ENCODE measurements at regions not wholly inside any gene's neighbourhood (a gene's known extent, or its start where the extent isn't known, plus 50 kb on each side); places are given as distances from the start of the nearest gene placed in this dataset.
A peak's percentile ranks its signal among the peaks of the same experiment; 100 is the strongest.

GRCh38 chr6:79385333-79385732, 150.9 kb upstream of the HMGN3 start:
- CTCF ChIA-PET = no interaction called here
- Mint-ChIP-seq H3K36me3 (ENCODE audit: insufficient read depth, unreplicated experiment) (no peaks in the 10 kb centered on the region), H3K27ac (ENCODE audit: unreplicated experiment) (peak overlapping the region; percentile 56), H3K27me3 (ENCODE audit: insufficient read depth, unreplicated experiment) (no peaks in the 10 kb centered on the region), H3K4me1 (ENCODE audit: low read depth, unreplicated experiment) (peaks cover 15% of the 10 kb centered on the region), H3K9me3 (ENCODE audit: unreplicated experiment) (peaks cover 6% of the 10 kb centered on the region), H3K4me3 (ENCODE audit: unreplicated experiment) (no peak overlapping the region)
- peaks cover 8% of the 10 kb centered on the region for H3K9me3 ChIP-seq
- no peak overlapping the region for H3K4me3 ChIP-seq (ENCODE audit: low read depth, low read length)
- peaks cover 10% of the 10 kb centered on the region for H3K4me1 ChIP-seq
- POLR2A ChIA-PET = no interaction called here
- no peak for DNase-seq
- TF ChIP-seq CTCF (IDR thresholded peaks at IDR 0.05; ENCODE audit: insufficient read depth in 1 of 2, low read depth in 1 of 2, low read length in 1 of 2, severe bottlenecking in 1 of 2, unreplicated experiment in 1 of 2) = no peak
- intact Hi-C loops (cut with micrococcal nuclease; ENCODE audit: unreplicated experiment) = no loop called here
- no TSS peak for BruUV-seq (replicated peaks)
- H3K27me3 ChIP-seq (replicated peaks; ENCODE audit: control insufficient read depth, insufficient read depth, low read length) = no peaks in the 10 kb centered on the region
- H3K36me3 ChIP-seq (ENCODE audit: control insufficient read depth, insufficient read depth, low read length) = no peaks in the 10 kb centered on the region

GRCh38 chr6:79384845-79385244, 150.4 kb upstream of the HMGN3 start:
- intact Hi-C loops (cut with micrococcal nuclease; ENCODE audit: unreplicated experiment) = no loop called here
- Mint-ChIP-seq H3K36me3 (ENCODE audit: insufficient read depth, unreplicated experiment) (no peaks in the 10 kb centered on the region), H3K4me3 (ENCODE audit: unreplicated experiment) (no peak overlapping the region), H3K9me3 (ENCODE audit: unreplicated experiment) (peaks cover 6% of the 10 kb centered on the region), H3K4me1 (ENCODE audit: low read depth, unreplicated experiment) (peaks cover 15% of the 10 kb centered on the region), H3K27ac (ENCODE audit: unreplicated experiment) (peak overlapping the region; percentile 56), H3K27me3 (ENCODE audit: insufficient read depth, unreplicated experiment) (no peaks in the 10 kb centered on the region)
- CTCF ChIA-PET = interaction anchor here (0.6 kb wide), 1 partner anchor 46 kb away, joined by 3 read pairs; no protein-coding TSS in a partner anchor
- POLR2A ChIA-PET = no interaction called here
- Histone ChIP-seq H3K9me3 (peaks cover 8% of the 10 kb centered on the region), H3K4me3 (ENCODE audit: low read depth, low read length) (no peak overlapping the region), H3K4me1 (peaks cover 10% of the 10 kb centered on the region), H3K27me3 (replicated peaks; ENCODE audit: control insufficient read depth, insufficient read depth, low read length) (no peaks in the 10 kb centered on the region), H3K36me3 (ENCODE audit: control insufficient read depth, insufficient read depth, low read length) (no peaks in the 10 kb centered on the region)
- DNase-seq = peak; percentile 40 to 53
- no TSS peak for BruUV-seq (replicated peaks)
- TF ChIP-seq CTCF (IDR thresholded peaks at IDR 0.05; ENCODE audit: insufficient read depth in 1 of 2, low read depth in 1 of 2, low read length in 1 of 2, severe bottlenecking in 1 of 2, unreplicated experiment in 1 of 2) = no peak

- intact Hi-C loops (cut with micrococcal nuclease; ENCODE audit: unreplicated experiment) = no loop called here
- H3K4me3 Mint-ChIP-seq (ENCODE audit: unreplicated experiment) = no peak overlapping the region
- ChIA-PET POLR2A (no interaction called here), CTCF (no interaction called here)
- no peaks in the 10 kb centered on the region for H3K9me3 Mint-ChIP-seq (ENCODE audit: unreplicated experiment)
- H3K36me3 Mint-ChIP-seq (ENCODE audit: insufficient read depth, unreplicated experiment) = no peaks in the 10 kb centered on the region
- no peak overlapping the region for H3K27ac Mint-ChIP-seq (ENCODE audit: unreplicated experiment)
- H3K27me3 ChIP-seq (replicated peaks; ENCODE audit: control insufficient read depth, insufficient read depth, low read length) = no peaks in the 10 kb centered on the region
- H3K9me3 ChIP-seq = no peaks in the 10 kb centered on the region
- no peak overlapping the region for H3K4me3 ChIP-seq (ENCODE audit: low read depth, low read length)
- peaks cover 17% of the 10 kb centered on the region for H3K4me1 ChIP-seq
- no peaks in the 10 kb centered on the region for H3K36me3 ChIP-seq (ENCODE audit: control insufficient read depth, insufficient read depth, low read length)
- no peak for DNase-seq
- peaks cover 10% of the 10 kb centered on the region for H3K4me1 Mint-ChIP-seq (ENCODE audit: low read depth, unreplicated experiment)
- no peak for TF ChIP-seq CTCF (IDR thresholded peaks at IDR 0.05; ENCODE audit: insufficient read depth in 1 of 2, low read depth in 1 of 2, low read length in 1 of 2, severe bottlenecking in 1 of 2, unreplicated experiment in 1 of 2)
- BruUV-seq (replicated peaks) = no TSS peak
- H3K27me3 Mint-ChIP-seq (ENCODE audit: insufficient read depth, unreplicated experiment) = no peaks in the 10 kb centered on the region
Observed at GRCh38 chr6:79378957-79379356, 144.5 kb upstream of the HMGN3 start.

All from Caco-2 (cell line).